GM12874 (cell line): ENCODE measurements at regions not wholly inside any gene's neighbourhood (a gene's known extent, or its start where the extent isn't known, plus 50 kb on each side); places are given as distances from the start of the nearest gene placed in this dataset.

ENCODE experiments used
- TF ChIP-seq, protein P1 (sequence below): IDR thresholded peaks from 2 replicates; pipeline ENCODE4 v1.5.1; 2011; ENCODE audit warnings: low read depth, mild to moderate bottlenecking, control low read depth, low read length, moderate library complexity; ENCODE audit not compliant: insufficient read depth

- TF ChIP-seq, protein P1, sequence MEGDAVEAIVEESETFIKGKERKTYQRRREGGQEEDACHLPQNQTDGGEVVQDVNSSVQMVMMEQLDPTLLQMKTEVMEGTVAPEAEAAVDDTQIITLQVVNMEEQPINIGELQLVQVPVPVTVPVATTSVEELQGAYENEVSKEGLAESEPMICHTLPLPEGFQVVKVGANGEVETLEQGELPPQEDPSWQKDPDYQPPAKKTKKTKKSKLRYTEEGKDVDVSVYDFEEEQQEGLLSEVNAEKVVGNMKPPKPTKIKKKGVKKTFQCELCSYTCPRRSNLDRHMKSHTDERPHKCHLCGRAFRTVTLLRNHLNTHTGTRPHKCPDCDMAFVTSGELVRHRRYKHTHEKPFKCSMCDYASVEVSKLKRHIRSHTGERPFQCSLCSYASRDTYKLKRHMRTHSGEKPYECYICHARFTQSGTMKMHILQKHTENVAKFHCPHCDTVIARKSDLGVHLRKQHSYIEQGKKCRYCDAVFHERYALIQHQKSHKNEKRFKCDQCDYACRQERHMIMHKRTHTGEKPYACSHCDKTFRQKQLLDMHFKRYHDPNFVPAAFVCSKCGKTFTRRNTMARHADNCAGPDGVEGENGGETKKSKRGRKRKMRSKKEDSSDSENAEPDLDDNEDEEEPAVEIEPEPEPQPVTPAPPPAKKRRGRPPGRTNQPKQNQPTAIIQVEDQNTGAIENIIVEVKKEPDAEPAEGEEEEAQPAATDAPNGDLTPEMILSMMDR, result no peak
Measured at GRCh38 chr7:142534726-142535122, 214.5 kb upstream of the PRSS1 start.

DNA sequence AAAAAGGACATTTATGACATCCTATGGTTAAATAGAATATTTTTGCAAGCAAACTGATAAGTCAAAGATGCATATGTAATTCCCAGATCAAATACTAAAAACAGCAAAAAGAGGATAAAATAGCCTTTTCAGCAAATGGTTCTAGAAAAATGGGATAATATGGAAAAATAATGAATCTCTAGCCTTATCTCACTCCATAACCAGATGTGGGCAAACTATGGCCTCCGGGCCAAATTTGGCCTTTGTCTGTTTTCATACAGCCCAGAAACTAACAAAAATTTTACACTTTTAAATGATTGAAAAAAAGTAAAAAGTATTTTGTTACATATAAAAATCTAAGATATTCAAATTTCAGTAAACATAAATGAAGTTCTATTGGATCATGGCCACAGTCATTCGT lies 215.4 kb upstream of the PRSS1 start:
- TF ChIP-seq, protein P1, result no peak

DNA sequence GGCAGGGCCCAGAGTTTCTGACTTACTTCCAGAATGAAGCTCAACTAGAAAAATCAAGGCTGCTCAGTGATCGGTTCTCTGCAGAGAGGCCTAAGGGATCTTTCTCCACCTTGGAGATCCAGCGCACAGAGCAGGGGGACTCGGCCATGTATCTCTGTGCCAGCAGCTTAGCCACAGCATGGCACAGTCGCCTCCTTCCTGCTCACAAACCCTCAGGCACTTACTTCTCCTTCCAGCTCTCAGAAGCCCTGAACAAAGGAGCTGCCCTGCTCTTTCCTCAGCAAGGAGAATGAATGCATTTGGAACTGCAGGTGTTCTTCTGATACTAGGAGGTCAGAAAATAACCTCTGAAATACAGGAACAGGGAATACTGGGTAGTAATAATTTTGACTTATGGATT lies 219.7 kb upstream of the PRSS1 start:
- TF ChIP-seq, protein P1, result no peak

- TF ChIP-seq, protein P1, result no peak
Measured at GRCh38 chr7:142528608-142529408, 220.5 kb upstream of the PRSS1 start.

DNA sequence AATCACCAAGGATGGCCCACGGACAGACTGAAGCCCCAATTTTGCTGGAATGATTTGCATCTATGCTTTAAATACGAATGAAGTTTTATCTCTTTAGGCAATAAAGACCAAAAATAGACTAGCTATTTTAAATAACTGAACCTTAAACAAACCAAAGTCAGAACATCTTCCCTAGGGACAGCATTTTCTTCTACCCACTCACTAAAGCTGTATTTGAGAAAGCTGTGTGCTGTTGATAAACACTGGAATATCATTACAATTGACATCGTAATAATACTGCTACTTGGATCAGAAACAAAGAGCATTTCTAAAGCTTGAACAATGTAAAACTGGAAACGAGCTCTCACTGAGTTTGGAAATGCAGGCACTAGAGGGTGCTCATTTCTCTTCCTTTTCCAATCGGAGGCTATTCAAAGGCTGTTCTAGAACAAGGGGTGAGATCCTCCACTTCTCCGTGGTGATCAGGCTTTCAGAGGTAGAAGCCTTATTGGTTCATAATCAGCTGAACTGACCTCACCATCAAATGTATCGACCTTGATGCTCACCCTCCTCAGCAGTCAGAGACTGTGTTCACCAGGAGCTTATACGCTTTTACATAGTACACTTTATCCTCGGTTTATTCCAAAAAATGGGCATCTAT lies 225.3 kb upstream of the PRSS1 start:
- TF ChIP-seq, protein P1, result no peak

DNA sequence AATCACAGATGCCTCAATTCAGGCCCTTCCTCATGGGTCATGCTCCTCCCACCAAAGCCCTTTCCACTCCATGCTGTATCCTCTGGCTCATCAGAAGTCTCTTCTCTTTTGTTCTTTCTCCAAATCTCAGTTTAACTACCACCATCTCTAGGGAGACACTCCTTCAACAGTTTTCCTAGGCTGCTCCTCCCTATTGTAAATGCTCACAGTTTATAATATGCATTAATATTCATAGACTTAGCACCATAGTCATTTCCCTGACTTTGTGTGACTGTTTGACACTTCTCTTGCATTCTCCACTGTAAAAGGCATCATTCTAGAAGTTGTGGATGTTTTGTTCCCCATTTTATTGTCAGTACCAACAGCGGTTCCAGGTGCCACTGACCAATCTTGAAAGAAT lies 226.5 kb upstream of the PRSS1 start:
- TF ChIP-seq, protein P1, result no peak

DNA sequence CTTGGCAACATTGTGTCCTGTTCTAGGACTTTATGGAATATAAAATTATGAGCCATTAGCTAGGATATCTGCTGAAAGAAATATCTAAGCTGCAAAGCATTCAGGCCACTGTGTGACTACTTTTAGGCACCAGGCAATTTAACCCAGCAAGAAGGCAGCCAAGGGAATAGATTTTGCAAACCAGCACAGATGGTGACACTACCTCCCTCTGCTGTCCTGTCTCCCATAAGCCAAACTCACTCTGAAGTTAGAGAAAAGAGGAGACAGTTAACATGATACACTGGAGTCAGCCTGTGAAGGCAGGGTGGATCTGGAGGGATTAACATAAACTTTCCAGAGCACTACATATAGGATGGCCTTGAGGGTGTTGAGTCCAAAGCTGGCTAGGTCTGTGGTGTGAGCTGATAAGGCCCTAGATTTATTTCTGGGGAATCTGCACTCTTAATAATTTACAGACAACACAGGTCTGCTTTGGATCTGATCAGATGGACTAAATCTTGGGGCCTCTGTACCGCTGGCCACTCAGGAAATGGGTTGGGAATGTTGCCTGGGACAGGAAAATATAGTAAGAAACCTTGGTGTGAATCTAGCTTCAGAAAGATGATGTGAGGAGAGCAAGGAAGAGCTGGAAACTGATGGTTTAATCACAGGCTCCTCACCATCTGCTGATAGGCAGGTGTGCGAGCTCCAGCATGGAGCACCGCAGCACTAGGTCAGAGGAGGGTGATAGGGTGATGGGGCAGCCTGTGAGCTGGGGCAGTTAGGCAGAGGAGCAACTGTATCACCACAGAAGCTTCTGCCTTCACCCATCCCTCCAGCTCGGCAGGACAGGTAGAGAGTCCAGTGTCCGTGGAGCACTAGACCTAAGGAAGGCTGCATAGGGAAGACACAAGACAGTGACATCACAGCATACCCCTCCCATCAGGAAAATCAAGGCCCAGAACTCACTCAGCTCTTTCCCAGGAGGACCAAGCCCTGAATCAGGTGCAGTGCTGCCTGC lies 229.9 kb upstream of the PRSS1 start:
- TF ChIP-seq, protein P1, result no peak
